ENCODE measurements at regions not wholly inside any gene's neighbourhood (a gene's known extent, or its start where the extent isn't known, plus 50 kb on each side); places are given as distances from the start of the nearest gene placed in this dataset.

DNA sequence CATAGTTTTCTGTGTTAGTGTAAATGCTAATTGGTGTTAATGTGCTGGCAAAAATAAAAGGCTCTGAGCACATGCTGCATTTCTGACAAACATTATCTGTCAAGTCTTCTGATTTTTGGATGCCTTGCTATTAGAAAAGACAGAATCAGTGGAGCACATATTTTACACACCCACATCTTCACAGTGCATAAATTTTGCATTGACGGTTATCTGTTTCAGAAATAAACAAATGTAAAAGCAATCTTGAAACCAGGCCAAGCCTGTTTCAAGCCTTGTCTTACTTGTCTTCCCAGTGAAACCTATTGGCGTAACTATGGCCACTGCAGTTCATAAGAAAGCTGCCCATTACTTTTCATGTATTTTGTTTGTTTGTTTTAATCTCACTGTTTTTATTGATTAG is 333.7 kb upstream of the CDH19 start (continued):
- TF ChIP-seq ELF1 (IDR thresholded peaks at IDR 0.05; ENCODE audit: borderline replicate concordance, low read depth) (no peak), EZH2 (IDR thresholded peaks at IDR 0.05) (no peak)
- TF ChIP-seq, protein P1, sequence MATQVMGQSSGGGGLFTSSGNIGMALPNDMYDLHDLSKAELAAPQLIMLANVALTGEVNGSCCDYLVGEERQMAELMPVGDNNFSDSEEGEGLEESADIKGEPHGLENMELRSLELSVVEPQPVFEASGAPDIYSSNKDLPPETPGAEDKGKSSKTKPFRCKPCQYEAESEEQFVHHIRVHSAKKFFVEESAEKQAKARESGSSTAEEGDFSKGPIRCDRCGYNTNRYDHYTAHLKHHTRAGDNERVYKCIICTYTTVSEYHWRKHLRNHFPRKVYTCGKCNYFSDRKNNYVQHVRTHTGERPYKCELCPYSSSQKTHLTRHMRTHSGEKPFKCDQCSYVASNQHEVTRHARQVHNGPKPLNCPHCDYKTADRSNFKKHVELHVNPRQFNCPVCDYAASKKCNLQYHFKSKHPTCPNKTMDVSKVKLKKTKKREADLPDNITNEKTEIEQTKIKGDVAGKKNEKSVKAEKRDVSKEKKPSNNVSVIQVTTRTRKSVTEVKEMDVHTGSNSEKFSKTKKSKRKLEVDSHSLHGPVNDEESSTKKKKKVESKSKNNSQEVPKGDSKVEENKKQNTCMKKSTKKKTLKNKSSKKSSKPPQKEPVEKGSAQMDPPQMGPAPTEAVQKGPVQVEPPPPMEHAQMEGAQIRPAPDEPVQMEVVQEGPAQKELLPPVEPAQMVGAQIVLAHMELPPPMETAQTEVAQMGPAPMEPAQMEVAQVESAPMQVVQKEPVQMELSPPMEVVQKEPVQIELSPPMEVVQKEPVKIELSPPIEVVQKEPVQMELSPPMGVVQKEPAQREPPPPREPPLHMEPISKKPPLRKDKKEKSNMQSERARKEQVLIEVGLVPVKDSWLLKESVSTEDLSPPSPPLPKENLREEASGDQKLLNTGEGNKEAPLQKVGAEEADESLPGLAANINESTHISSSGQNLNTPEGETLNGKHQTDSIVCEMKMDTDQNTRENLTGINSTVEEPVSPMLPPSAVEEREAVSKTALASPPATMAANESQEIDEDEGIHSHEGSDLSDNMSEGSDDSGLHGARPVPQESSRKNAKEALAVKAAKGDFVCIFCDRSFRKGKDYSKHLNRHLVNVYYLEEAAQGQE (IDR thresholded peaks at IDR 0.05; ENCODE audit: low read depth) = no peak

DNA sequence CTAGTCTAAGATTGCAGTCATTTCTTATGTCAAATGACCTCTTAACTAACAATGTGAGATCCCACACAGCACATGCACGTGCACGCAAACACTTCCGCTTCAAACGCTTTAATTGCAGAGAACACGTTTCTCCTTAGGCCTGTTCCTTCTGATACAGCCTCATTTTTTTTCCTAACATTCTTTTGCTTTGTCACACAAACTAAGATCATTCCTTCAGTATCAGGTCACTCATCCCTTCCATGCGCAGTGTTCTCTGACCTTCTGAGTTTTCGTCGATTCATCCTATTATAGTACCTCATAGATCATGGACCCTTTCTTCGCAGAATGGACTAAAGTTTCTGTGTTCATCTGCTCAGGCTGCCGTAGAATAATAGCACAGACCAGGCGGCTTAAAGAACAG is 327.1 kb upstream of the CDH19 start:
- POLR2A ChIA-PET = no interaction called here

More for the DNA sequence above, 327.1 kb upstream of the CDH19 start:
- Histone ChIP-seq H3K4me3 (replicated peaks in 1 of 2; ENCODE audit: low read depth in 1 of 2, low read length in 2 of 2) (no peak overlapping the region), H3K9me2 (ENCODE audit: insufficient read depth) (no peaks in the 10 kb centered on the region), H3K4me2 (ENCODE audit: low read length) (no peak overlapping the region), H2AFZ (ENCODE audit: low read depth, low read length, poor library complexity, severe bottlenecking) (no peak overlapping the region), H3K9ac (ENCODE audit: low read length) (no peak overlapping the region), H3K27ac (ENCODE audit: low read depth, low read length) (no peak overlapping the region), H3K4me1 (ENCODE audit: control insufficient read depth in 1 of 2, insufficient read depth in 2 of 2, low read length in 2 of 2) (no peaks in the 10 kb centered on the region), H3K27me3 (ENCODE audit: insufficient read depth, low read length) (no peaks in the 10 kb centered on the region), H3K36me3 (ENCODE audit: control insufficient read depth in 1 of 2, insufficient read depth in 2 of 2, low read length in 2 of 2) (no peaks in the 10 kb centered on the region), H3K9me3 (ENCODE audit: control insufficient read depth in 1 of 2, insufficient read depth in 1 of 2, low read depth in 1 of 2, low read length in 2 of 2) (peaks cover 13 to 16% of the 10 kb centered on the region in 2 experiments; a peak in 2 of 4 replicates), H3K79me2 (ENCODE audit: insufficient read depth, low read length) (no peaks in the 10 kb centered on the region), H4K20me1 (ENCODE audit: insufficient read depth) (no peaks in the 10 kb centered on the region)
- BruUV-seq (replicated peaks) = no TSS peak
- ChIA-PET CTCF (no interaction called here), RAD21 (ENCODE audit: low non-redundant PET in 1 of 2, low total read pairs in 2 of 2, uncharacterized antibody in 2 of 2, unreplicated experiment in 2 of 2) (no interaction called here)
- no peak for TF ChIP-seq CBX3 (IDR thresholded peaks at IDR 0.05; ENCODE audit: low read depth)
- no peak for TF ChIP-seq POLR2AphosphoS5 (IDR thresholded peaks at IDR 0.05; ENCODE audit: low read depth, low read length)
- TF ChIP-seq FOSL1 (IDR thresholded peaks at IDR 0.05; ENCODE audit: low read depth) = no peak
- TF ChIP-seq, protein P2, sequence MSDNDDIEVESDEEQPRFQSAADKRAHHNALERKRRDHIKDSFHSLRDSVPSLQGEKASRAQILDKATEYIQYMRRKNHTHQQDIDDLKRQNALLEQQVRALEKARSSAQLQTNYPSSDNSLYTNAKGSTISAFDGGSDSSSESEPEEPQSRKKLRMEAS (IDR thresholded peaks at IDR 0.05) = no peak
- no peak for TF ChIP-seq ELF1 (IDR thresholded peaks at IDR 0.05; ENCODE audit: borderline replicate concordance, low read depth)
- TF ChIP-seq, protein P3, sequence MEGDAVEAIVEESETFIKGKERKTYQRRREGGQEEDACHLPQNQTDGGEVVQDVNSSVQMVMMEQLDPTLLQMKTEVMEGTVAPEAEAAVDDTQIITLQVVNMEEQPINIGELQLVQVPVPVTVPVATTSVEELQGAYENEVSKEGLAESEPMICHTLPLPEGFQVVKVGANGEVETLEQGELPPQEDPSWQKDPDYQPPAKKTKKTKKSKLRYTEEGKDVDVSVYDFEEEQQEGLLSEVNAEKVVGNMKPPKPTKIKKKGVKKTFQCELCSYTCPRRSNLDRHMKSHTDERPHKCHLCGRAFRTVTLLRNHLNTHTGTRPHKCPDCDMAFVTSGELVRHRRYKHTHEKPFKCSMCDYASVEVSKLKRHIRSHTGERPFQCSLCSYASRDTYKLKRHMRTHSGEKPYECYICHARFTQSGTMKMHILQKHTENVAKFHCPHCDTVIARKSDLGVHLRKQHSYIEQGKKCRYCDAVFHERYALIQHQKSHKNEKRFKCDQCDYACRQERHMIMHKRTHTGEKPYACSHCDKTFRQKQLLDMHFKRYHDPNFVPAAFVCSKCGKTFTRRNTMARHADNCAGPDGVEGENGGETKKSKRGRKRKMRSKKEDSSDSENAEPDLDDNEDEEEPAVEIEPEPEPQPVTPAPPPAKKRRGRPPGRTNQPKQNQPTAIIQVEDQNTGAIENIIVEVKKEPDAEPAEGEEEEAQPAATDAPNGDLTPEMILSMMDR (IDR thresholded peaks at IDR 0.05 in 2 of 3, conservative IDR thresholded peaks at IDR 0.05 in 1 of 3; ENCODE audit: borderline replicate concordance in 1 of 3, insufficient read depth in 1 of 3, low read depth in 2 of 3, low read length in 2 of 3) = no peak
- TF ChIP-seq ZNF274 (IDR thresholded peaks at IDR 0.05; ENCODE audit: low read depth, low read length) = no peak
- no peak for TF ChIP-seq CEBPB (IDR thresholded peaks at IDR 0.05; ENCODE audit: low read depth)
- no peak for TF ChIP-seq ZFX (IDR thresholded peaks at IDR 0.05)
- DNase-seq (ENCODE audit: low read depth, low spot score) (no peak), ATAC-seq (no peak)
- intact Hi-C loops (cut with micrococcal nuclease) = no loop called here

Data from HCT116 (cell line).